SK-N-MC (cell line): ENCODE measurements at regions not wholly inside any gene's neighbourhood (a gene's known extent, or its start where the extent isn't known, plus 50 kb on each side); places are given as distances from the start of the nearest gene placed in this dataset.

ENCODE experiments used
- EZH2 ChIP-seq: fragments of 200-600 bp; sonication (generic); IDR thresholded peaks from one replicate; pipeline ENCODE4 v1.6.1; 2017; ENCODE audit warnings: antibody characterized with exemption
- FOXP2 ChIP-seq: optimal IDR thresholded peaks from 2 replicates; pipeline ENCODE3; 2011; ENCODE audit warnings: mild to moderate bottlenecking, moderate library complexity; ENCODE audit not compliant: insufficient read depth; ENCODE audit errors: extremely low read length, control extremely low read depth
- POLR2AphosphoS5 ChIP-seq: IDR thresholded peaks from 2 replicates; pipeline ENCODE4 v1.6.1; 2012; ENCODE audit warnings: mild to moderate bottlenecking, low read depth, low read length, borderline replicate concordance

DNA sequence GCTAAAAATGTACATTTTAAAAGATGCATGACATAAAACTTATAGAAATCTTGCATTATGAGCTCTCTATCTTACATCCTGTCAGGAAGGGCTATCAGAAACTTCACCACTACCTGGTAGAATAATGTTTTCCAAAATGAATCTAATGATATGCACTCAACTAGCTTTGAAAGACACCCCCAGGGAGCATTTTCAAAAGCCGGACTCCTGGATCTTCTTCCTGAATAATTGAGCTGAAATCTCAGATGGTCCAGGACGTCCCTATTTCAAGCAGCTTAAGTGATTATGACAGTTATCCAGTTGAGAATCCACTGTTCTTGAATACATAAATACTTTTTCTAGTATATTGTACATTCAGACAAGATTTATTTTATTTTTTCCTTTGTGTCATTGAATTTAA lies 200.6 kb upstream of the MGAT4C start:
- no peak for TF ChIP-seq EZH2
- no peak for TF ChIP-seq POLR2AphosphoS5
- no peak for TF ChIP-seq FOXP2
